ENCODE measurements at regions not wholly inside any gene's neighbourhood (a gene's known extent, or its start where the extent isn't known, plus 50 kb on each side); places are given as distances from the start of the nearest gene placed in this dataset.

GRCh38 chr13:31504918-31505317 is 234.4 kb upstream of the RXFP2 start:
- no peaks in the 10 kb centered on the region for H3K9me2 ChIP-seq (ENCODE audit: insufficient read depth)
- peaks cover 48% of the 10 kb centered on the region for H3K27me3 ChIP-seq (ENCODE audit: insufficient read depth, low read length)
- intact Hi-C loops (cut with micrococcal nuclease): no loop called here
- no peaks in the 10 kb centered on the region for H3K4me1 ChIP-seq (ENCODE audit: control insufficient read depth in 1 of 2, insufficient read depth in 2 of 2, low read length in 2 of 2)
- ChIA-PET RAD21 (ENCODE audit: low non-redundant PET in 1 of 2, low total read pairs in 2 of 2, uncharacterized antibody in 2 of 2, unreplicated experiment in 2 of 2) (no interaction called here), CTCF (no interaction called here), POLR2A (no interaction called here)
- TF ChIP-seq MAX (IDR thresholded peaks at IDR 0.05): no peak
- no peak for TF ChIP-seq POLR2A (IDR thresholded peaks at IDR 0.05; ENCODE audit: borderline replicate concordance, extremely low read depth, insufficient read depth, insufficient read length)
- no peak for TF ChIP-seq SIN3A (IDR thresholded peaks at IDR 0.05; ENCODE audit: low read depth)
- no peak for TF ChIP-seq EGR1 (IDR thresholded peaks at IDR 0.05; ENCODE audit: low read depth)
- no peak for TF ChIP-seq POLR2AphosphoS5 (IDR thresholded peaks at IDR 0.05; ENCODE audit: low read depth, low read length)
- no peak for TF ChIP-seq ZBTB33 (IDR thresholded peaks at IDR 0.05; ENCODE audit: extremely low read depth, insufficient replicate concordance, low read length)
- no peak for TF ChIP-seq REST (IDR thresholded peaks at IDR 0.05; ENCODE audit: low read depth)
- no peak for TF ChIP-seq ZFX (IDR thresholded peaks at IDR 0.05)
- TF ChIP-seq JUND (IDR thresholded peaks at IDR 0.05): no peak
- TF ChIP-seq FOSL1 (IDR thresholded peaks at IDR 0.05; ENCODE audit: low read depth): no peak
- TF ChIP-seq CBX3 (IDR thresholded peaks at IDR 0.05; ENCODE audit: low read depth): no peak
- H3K79me2 ChIP-seq (ENCODE audit: insufficient read depth, low read length): no peaks in the 10 kb centered on the region
- DNase-seq (ENCODE audit: low read depth, low spot score) (no peak), ATAC-seq (no peak)
- no peaks in the 10 kb centered on the region for H3K9me3 ChIP-seq (ENCODE audit: control insufficient read depth in 1 of 2, insufficient read depth in 1 of 2, low read depth in 1 of 2, low read length in 2 of 2)
- H2AFZ ChIP-seq (ENCODE audit: low read depth, low read length, poor library complexity, severe bottlenecking): no peak overlapping the region
- no peaks in the 10 kb centered on the region for H4K20me1 ChIP-seq (ENCODE audit: insufficient read depth)
- no peak overlapping the region for H3K27ac ChIP-seq (ENCODE audit: low read depth, low read length)
- H3K4me3 ChIP-seq (replicated peaks in 1 of 2; ENCODE audit: low read depth in 1 of 2, low read length in 2 of 2): no peak overlapping the region
- no peaks in the 10 kb centered on the region for H3K36me3 ChIP-seq (ENCODE audit: control insufficient read depth in 1 of 2, insufficient read depth in 2 of 2, low read length in 2 of 2)
- BruUV-seq (replicated peaks): no TSS peak
- H3K4me2 ChIP-seq (ENCODE audit: low read length): no peak overlapping the region
- no peak overlapping the region for H3K9ac ChIP-seq (ENCODE audit: low read length)
